Stomach (tissue), 4 donors: ENCODE measurements at regions not wholly inside any gene's neighbourhood (a gene's known extent, or its start where the extent isn't known, plus 50 kb on each side); places are given as distances from the start of the nearest gene placed in this dataset.
"Not testable (repeated sequence)": the region's sequence is repeated elsewhere in the genome, so short reads cannot be mapped to it uniquely, and the experiment has no call there.

ENCODE experiments used
- POLR2A ChIP-seq, 4 donors: fragments of 450-650 bp; IDR thresholded peaks; one replicate each; pipeline ENCODE4 v1.6.1; 2016; ENCODE audit warnings: antibody characterized with exemption in 4 of 4, control low read depth in 2 of 4, mild to moderate bottlenecking in 1 of 4, moderate library complexity in 1 of 4
- POLR2AphosphoS5 ChIP-seq, 3 donors: sonication (generic); formaldehyde crosslinking; IDR thresholded peaks; one replicate each; pipeline ENCODE4 v1.6.1; 2016; ENCODE audit warnings: antibody characterized with exemption in 3 of 3
- TF ChIP-seq, protein P1 (sequence below), 7 experiments: fragments of 450-650 bp in 4 of 7; fragments of 200-600 bp in 3 of 7; sonication (generic) in 3 of 7; IDR thresholded peaks; one replicate each; pipeline ENCODE4 v1.5.1; 2016 to 2019; ENCODE audit warnings: antibody characterized with exemption in 7 of 7, control low read depth in 2 of 7, mild to moderate bottlenecking in 1 of 7

DNA sequence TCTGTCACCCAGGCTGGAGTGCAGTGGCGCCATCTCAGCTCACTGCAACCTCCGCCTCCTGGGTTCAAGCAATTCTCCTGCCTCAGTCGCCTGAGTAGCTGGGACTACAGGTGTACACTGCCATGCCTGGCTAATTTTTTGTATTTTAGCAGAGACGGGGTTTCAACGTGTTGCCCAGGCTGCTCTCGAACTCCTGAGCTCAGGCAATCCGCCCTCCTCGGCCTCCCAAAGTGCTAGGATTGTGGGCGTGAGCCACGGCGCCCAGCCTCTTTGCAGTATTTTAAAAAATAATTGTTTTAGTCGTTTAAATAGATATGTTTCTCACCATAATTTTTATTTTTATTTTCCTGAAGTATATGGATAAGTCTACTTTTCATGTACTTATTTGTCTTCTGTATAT lies 452.9 kb upstream of the SPTLC3 start:
- not testable (repeated sequence) for TF ChIP-seq POLR2A, POLR2AphosphoS5 (IDR thresholded peaks at IDR 0.05)
- TF ChIP-seq, protein P1, sequence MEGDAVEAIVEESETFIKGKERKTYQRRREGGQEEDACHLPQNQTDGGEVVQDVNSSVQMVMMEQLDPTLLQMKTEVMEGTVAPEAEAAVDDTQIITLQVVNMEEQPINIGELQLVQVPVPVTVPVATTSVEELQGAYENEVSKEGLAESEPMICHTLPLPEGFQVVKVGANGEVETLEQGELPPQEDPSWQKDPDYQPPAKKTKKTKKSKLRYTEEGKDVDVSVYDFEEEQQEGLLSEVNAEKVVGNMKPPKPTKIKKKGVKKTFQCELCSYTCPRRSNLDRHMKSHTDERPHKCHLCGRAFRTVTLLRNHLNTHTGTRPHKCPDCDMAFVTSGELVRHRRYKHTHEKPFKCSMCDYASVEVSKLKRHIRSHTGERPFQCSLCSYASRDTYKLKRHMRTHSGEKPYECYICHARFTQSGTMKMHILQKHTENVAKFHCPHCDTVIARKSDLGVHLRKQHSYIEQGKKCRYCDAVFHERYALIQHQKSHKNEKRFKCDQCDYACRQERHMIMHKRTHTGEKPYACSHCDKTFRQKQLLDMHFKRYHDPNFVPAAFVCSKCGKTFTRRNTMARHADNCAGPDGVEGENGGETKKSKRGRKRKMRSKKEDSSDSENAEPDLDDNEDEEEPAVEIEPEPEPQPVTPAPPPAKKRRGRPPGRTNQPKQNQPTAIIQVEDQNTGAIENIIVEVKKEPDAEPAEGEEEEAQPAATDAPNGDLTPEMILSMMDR (IDR thresholded peaks at IDR 0.05), result not testable (repeated sequence)
